Left ventricle myocardium inferior (tissue), 1 donor: ENCODE measurements at regions not wholly inside any gene's neighbourhood (a gene's known extent, or its start where the extent isn't known, plus 50 kb on each side); places are given as distances from the start of the nearest gene placed in this dataset.

Experiments used
- DNase-seq: peaks from one replicate; pipeline ENCODE4 v3.0.0-alpha.2; 2020
- H3K27ac ChIP-seq: fragments of 200-600 bp; replicated peaks from 2 replicates; pipeline ENCODE4 v1.8.0; 2021
- H3K27me3 ChIP-seq: fragments of 200-600 bp; 2 replicates; pipeline ENCODE4 v1.8.0; 2021; ENCODE audit warnings: low read depth
- H3K36me3 ChIP-seq: fragments of 200-600 bp; 2 replicates; pipeline ENCODE4 v1.8.0; 2021
- H3K4me1 ChIP-seq: fragments of 200-600 bp; 2 replicates; pipeline ENCODE4 v1.8.0; 2021
- H3K4me3 ChIP-seq: fragments of 200-600 bp; 2 replicates; pipeline ENCODE4 v1.8.0; 2021; ENCODE audit warnings: mild to moderate bottlenecking, moderate library complexity
- H3K9me3 ChIP-seq: fragments of 200-600 bp; replicated peaks from 2 replicates; pipeline ENCODE4 v1.8.0; 2021
- intact Hi-C: fragments of 100-400 bp; cut with micrococcal nuclease; formaldehyde crosslinking; loops from one replicate; pipeline ENCODE4 v1.11.0; 2022
- TF ChIP-seq, protein P1 (sequence below): fragments of 200-600 bp; IDR thresholded peaks from 2 replicates; pipeline ENCODE4 v1.8.0; 2021; ENCODE audit warnings: antibody characterized with exemption, mild to moderate bottlenecking, borderline replicate concordance
- donor health status: DM: no; HTN: yes; CAD: no; lungs with severe emphysema.

DNA sequence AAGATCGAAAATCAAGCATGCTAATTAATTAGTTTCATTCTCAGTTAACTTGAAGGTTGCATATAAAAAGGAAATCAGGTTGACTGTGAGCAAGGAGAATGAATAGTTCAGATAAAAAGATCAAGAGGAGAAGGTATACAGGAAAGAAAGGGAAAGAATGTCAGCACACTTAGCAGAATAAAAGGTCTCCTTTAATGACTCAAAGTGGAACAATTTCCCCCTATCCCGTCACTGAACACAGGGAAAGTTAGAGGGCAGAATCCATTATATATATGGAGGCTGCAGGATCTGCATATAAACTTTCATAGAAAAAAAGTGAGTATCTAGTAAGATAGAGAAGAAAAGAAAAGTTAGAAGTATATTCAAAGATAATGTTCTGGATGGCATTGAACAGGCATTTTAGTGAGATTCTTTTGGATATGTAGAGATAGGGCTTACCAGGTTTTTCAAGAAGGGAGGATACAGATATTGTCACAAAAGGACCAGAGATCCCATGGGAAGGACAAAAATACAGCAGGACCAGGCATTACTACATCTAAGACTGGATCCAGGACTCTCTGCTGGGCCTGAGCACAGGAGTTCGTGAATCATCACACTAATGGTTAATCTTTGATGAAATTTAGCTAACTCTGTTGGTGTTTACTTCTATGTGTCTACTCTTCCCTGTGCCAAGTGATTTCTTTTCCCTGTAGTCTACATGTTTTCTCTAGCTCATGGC is 988.2 kb upstream of the ARRDC3 start:
- DNase-seq: no peak
- H3K27me3 ChIP-seq: no peaks in the 10 kb centered on the region
- TF ChIP-seq, protein P1, sequence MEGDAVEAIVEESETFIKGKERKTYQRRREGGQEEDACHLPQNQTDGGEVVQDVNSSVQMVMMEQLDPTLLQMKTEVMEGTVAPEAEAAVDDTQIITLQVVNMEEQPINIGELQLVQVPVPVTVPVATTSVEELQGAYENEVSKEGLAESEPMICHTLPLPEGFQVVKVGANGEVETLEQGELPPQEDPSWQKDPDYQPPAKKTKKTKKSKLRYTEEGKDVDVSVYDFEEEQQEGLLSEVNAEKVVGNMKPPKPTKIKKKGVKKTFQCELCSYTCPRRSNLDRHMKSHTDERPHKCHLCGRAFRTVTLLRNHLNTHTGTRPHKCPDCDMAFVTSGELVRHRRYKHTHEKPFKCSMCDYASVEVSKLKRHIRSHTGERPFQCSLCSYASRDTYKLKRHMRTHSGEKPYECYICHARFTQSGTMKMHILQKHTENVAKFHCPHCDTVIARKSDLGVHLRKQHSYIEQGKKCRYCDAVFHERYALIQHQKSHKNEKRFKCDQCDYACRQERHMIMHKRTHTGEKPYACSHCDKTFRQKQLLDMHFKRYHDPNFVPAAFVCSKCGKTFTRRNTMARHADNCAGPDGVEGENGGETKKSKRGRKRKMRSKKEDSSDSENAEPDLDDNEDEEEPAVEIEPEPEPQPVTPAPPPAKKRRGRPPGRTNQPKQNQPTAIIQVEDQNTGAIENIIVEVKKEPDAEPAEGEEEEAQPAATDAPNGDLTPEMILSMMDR: no peak
- H3K4me1 ChIP-seq: no peaks in the 10 kb centered on the region
- no peak overlapping the region for H3K27ac ChIP-seq
- peaks cover 9% of the 10 kb centered on the region for H3K9me3 ChIP-seq
- no peaks in the 10 kb centered on the region for H3K36me3 ChIP-seq
- intact Hi-C loops: no loop called here
- H3K4me3 ChIP-seq: no peak overlapping the region

DNA sequence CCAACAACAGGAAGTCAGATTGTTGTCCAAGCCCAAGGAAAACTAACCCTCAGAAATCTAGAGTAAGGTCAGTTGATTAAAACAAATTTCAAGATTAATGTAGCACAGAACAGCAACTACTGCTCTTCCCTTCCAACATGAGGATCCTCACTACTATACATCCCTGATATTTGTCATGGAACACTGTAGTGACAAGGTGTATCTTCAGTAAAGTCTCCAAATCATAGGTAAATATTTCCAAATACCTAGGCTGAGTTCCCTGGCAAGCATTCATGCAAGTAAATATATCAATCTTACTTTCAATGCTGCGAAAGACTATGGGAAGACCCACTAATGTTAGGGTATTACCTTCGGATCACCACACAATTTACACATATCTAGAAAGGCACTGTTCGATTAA is 986.9 kb upstream of the ARRDC3 start:
- no peaks in the 10 kb centered on the region for H3K4me1 ChIP-seq
- H3K36me3 ChIP-seq: no peaks in the 10 kb centered on the region
- intact Hi-C loops: no loop called here
- H3K27ac ChIP-seq: no peak overlapping the region
- no peak overlapping the region for H3K4me3 ChIP-seq
- peaks cover 9% of the 10 kb centered on the region for H3K9me3 ChIP-seq
- DNase-seq: no peak
- TF ChIP-seq, protein P1: no peak
- no peaks in the 10 kb centered on the region for H3K27me3 ChIP-seq

DNA sequence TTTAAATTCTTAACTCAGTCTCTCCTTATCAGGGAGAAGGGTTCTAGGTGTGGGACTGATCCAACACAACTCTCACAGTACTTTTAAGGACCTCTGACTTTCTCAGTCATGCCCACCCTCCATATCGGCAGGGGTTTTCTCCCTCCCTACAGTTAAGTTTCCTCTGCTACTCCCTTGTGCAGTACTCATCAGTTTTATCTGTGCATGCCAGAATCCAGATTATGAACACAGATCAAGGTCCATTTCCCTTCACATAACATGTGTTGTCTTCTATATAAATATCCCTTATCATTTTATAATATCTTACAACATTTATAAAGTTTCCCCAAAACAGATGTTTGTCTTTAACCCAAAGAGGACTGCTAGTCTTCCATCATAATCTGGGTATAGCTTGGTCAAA is 986.5 kb upstream of the ARRDC3 start:
- TF ChIP-seq, protein P1: no peak
- no peak for DNase-seq
- H3K4me3 ChIP-seq: no peak overlapping the region
- H3K4me1 ChIP-seq: no peaks in the 10 kb centered on the region
- no peak overlapping the region for H3K27ac ChIP-seq
- H3K9me3 ChIP-seq: peaks cover 9% of the 10 kb centered on the region
- intact Hi-C loops: no loop called here
- H3K36me3 ChIP-seq: no peaks in the 10 kb centered on the region
- H3K27me3 ChIP-seq: no peaks in the 10 kb centered on the region

DNA sequence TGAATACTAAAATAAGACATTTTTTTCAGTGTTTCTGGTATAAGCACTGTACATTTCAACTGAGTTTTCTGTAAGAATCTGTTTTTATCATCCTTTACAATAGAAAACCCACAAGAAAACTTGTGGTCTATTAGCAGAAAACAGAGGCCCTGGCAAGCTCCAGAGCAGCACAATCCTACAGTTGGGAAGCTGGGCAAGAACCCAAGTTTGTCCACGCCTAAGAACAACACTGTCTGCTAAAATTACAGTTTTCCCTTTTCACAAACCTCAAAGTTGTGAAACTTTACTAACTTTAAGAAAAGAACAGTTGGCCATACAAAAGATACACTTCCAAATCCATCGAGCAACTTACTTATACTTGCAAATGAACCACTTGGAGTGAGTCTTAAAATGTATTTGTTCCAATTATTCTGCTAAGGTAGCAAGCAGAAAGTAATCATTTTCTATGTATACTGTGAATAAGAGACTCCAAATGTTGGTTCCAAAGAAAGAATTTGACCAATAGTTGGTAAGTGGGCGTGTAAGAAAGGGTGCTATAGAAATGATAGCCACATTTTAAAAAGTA is 982.0 kb upstream of the ARRDC3 start:
- H3K36me3 ChIP-seq: no peaks in the 10 kb centered on the region
- intact Hi-C loops: no loop called here
- no peak overlapping the region for H3K27ac ChIP-seq
- TF ChIP-seq, protein P1: no peak
- H3K4me3 ChIP-seq: no peak overlapping the region
- no peak for DNase-seq
- H3K4me1 ChIP-seq: no peaks in the 10 kb centered on the region
- peaks cover 9% of the 10 kb centered on the region for H3K9me3 ChIP-seq
- H3K27me3 ChIP-seq: no peaks in the 10 kb centered on the region

DNA sequence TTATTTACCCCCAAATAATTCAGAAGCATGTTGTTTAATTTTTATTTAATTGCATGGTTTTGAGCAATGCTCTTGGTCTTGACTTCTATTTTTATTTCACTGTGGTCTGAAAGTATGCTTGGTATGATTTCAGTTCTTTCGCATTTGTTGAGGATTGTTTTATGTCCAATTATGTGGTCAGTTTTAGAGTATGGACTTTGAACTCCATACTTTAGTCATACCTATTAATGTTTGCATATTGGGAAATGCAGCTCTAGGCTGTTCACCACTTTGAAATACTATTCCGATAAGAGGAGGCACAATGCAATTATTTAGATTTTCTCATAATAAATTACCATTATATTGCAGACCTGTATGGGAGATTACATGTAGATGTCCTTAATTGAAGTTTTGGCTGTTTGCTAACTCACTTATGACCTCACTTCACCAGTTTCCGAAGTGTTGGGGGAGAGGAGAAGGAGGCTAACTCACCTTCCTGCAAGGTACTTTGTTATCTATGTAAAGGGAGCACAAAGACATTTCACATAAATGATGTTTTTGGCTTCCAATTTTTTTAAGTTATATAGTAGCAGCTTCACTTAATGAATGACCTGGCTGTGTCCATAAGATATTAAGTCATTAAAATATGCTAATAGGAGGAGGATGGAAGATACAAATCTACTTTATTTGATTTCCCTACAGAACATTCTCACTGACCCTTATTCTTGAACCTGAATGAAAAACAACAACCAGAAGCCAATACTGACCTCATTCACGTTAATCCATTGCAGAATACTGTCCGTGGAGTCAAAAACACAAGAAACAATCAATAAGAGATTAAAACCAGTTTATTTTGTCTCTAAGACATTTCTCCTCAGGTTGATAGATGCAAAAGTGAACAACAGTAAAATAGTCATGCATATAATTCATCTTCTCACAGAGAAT is 970.3 kb upstream of the ARRDC3 start:
- Histone ChIP-seq H3K9me3 (peaks cover 22% of the 10 kb centered on the region), H3K36me3 (no peaks in the 10 kb centered on the region), H3K27me3 (no peaks in the 10 kb centered on the region), H3K4me1 (no peaks in the 10 kb centered on the region), H3K4me3 (no peak overlapping the region), H3K27ac (no peak overlapping the region)
- intact Hi-C loops: no loop called here
- no peak for DNase-seq
- TF ChIP-seq, protein P1: no peak
